SK-N-SH treated with all-trans-retinoic acid at 6 μM for 48 hours (cell line): ENCODE measurements at regions not wholly inside any gene's neighbourhood (a gene's known extent, or its start where the extent isn't known, plus 50 kb on each side); places are given as distances from the start of the nearest gene placed in this dataset.
"Not testable (repeated sequence)": the region's sequence is repeated elsewhere in the genome, so short reads cannot be mapped to it uniquely, and the experiment has no call there.

ENCODE experiments used
- ATAC-seq: fragments of 200-7000 bp; cut with Tn5 transposase; 3 replicates; pipeline ENCODE4 v1.9.1; 2020; ENCODE audit warnings: mild to moderate bottlenecking, moderate library complexity
- ARNTL ChIP-seq: fragments of 450-650 bp; formaldehyde crosslinking; IDR thresholded peaks from 2 replicates; pipeline ENCODE4 v1.5.0; 2020; ENCODE audit warnings: low read depth, mild to moderate bottlenecking, moderate library complexity, borderline replicate concordance
- BACH2 ChIP-seq: fragments of 250-450 bp; sonication (Bioruptor Pico); IDR thresholded peaks from 2 replicates; pipeline ENCODE4 v1.9.0; 2021; ENCODE audit warnings: mild to moderate bottlenecking, borderline replicate concordance
- CREB5 ChIP-seq: fragments of 250-450 bp; sonication (Bioruptor Pico); IDR thresholded peaks from 2 replicates; pipeline ENCODE4 v1.5.1; 2020; ENCODE audit warnings: low read depth, mild to moderate bottlenecking, moderate library complexity
- CSDC2 ChIP-seq: fragments of 250-450 bp; sonication (Bioruptor Pico); IDR thresholded peaks from 2 replicates; pipeline ENCODE4 v1.5.0; 2020; ENCODE audit warnings: mild to moderate bottlenecking, moderate library complexity
- CSRNP3 ChIP-seq: fragments of 250-450 bp; sonication (Bioruptor Pico); IDR thresholded peaks from 2 replicates; pipeline ENCODE4 v1.5.1; 2021; ENCODE audit warnings: mild to moderate bottlenecking, moderate library complexity
- ESRRG ChIP-seq: fragments of 250-450 bp; sonication (Bioruptor Pico); IDR thresholded peaks from 2 replicates; pipeline ENCODE4 v1.6.1; 2021; ENCODE audit warnings: mild to moderate bottlenecking
- GLIS3 ChIP-seq: fragments of 250-450 bp; sonication (Bioruptor Pico); IDR thresholded peaks from 2 replicates; pipeline ENCODE4 v1.5.0; 2020; ENCODE audit warnings: mild to moderate bottlenecking, moderate library complexity
- ISL1 ChIP-seq: fragments of 250-450 bp; sonication (Bioruptor Pico); IDR thresholded peaks from 2 replicates; pipeline ENCODE4 v2.1.2; 2022; ENCODE audit warnings: mild to moderate bottlenecking, moderate library complexity
- OSR1 ChIP-seq: fragments of 250-450 bp; sonication (Bioruptor Pico); IDR thresholded peaks from 2 replicates; pipeline ENCODE4 v1.8.0; 2022; ENCODE audit warnings: moderate library complexity, mild to moderate bottlenecking, inconsistent platforms
- PATZ1 ChIP-seq: fragments of 250-450 bp; sonication (Bioruptor Pico); IDR thresholded peaks from 2 replicates; pipeline ENCODE4 v1.8.0; 2020; ENCODE audit warnings: mild to moderate bottlenecking, moderate library complexity, borderline replicate concordance
- POU6F1 ChIP-seq: fragments of 250-450 bp; sonication (Bioruptor Pico); IDR thresholded peaks from 2 replicates; pipeline ENCODE4 v1.8.0; 2021; ENCODE audit warnings: low read depth, mild to moderate bottlenecking, moderate library complexity, borderline replicate concordance
- PPARA ChIP-seq: fragments of 250-450 bp; sonication (Bioruptor Pico); IDR thresholded peaks from 2 replicates; pipeline ENCODE4 v1.5.0; 2020; ENCODE audit warnings: mild to moderate bottlenecking, borderline replicate concordance
- RARB ChIP-seq: fragments of 250-450 bp; sonication (Bioruptor Pico); IDR thresholded peaks from 2 replicates; pipeline ENCODE4 v1.8.0; 2021; ENCODE audit warnings: mild to moderate bottlenecking, moderate library complexity
- SNAI2 ChIP-seq: fragments of 250-450 bp; sonication (Bioruptor Pico); IDR thresholded peaks from 2 replicates; pipeline ENCODE4 v1.5.0; 2020; ENCODE audit warnings: mild to moderate bottlenecking, moderate library complexity
- TCF4 ChIP-seq: fragments of 250-450 bp; sonication (Bioruptor Pico); IDR thresholded peaks from 2 replicates; pipeline ENCODE4 v1.8.0; 2021; ENCODE audit warnings: mild to moderate bottlenecking, moderate library complexity, borderline replicate concordance
- TOX ChIP-seq: fragments of 250-450 bp; sonication (Bioruptor Pico); IDR thresholded peaks from 2 replicates; pipeline ENCODE4 v1.8.0; 2021; ENCODE audit warnings: mild to moderate bottlenecking, moderate library complexity, borderline replicate concordance
- TSHZ2 ChIP-seq: fragments of 250-450 bp; sonication (Bioruptor Pico); IDR thresholded peaks from 2 replicates; pipeline ENCODE4 v1.5.0; 2020; ENCODE audit warnings: mild to moderate bottlenecking, moderate library complexity
- ZC3H10 ChIP-seq: fragments of 250-450 bp; sonication (Bioruptor Pico); IDR thresholded peaks from 2 replicates; pipeline ENCODE4 v1.5.1; 2021; ENCODE audit warnings: mild to moderate bottlenecking, moderate library complexity
- ZFP3 ChIP-seq: fragments of 250-450 bp; sonication (Bioruptor Pico); IDR thresholded peaks from 2 replicates; pipeline ENCODE4 v1.5.0; 2020; ENCODE audit warnings: mild to moderate bottlenecking, moderate library complexity
- ZFP30 ChIP-seq: fragments of 450-650 bp; formaldehyde crosslinking; IDR thresholded peaks from 2 replicates; pipeline ENCODE4 v1.5.0; 2022; ENCODE audit warnings: mild to moderate bottlenecking, moderate library complexity
- ZNF565 ChIP-seq: fragments of 450-650 bp; formaldehyde crosslinking; conservative IDR thresholded peaks from 2 replicates; pipeline ENCODE4 v1.5.0; 2020; ENCODE audit warnings: low read depth, mild to moderate bottlenecking, moderate library complexity
- ZNF70 ChIP-seq: fragments of 450-650 bp; formaldehyde crosslinking; IDR thresholded peaks from 2 replicates; pipeline ENCODE4 v1.5.0; 2020; ENCODE audit warnings: mild to moderate bottlenecking, moderate library complexity
- ZNF8 ChIP-seq: fragments of 450-650 bp; formaldehyde crosslinking; IDR thresholded peaks from 2 replicates; pipeline ENCODE4 v1.5.0; 2020; ENCODE audit warnings: mild to moderate bottlenecking, moderate library complexity

- not testable (repeated sequence) for ATAC-seq
Measured at GRCh38 chr13:44314160-44314559, 59.5 kb upstream of the SERP2 start.

- no peak for TF ChIP-seq ZC3H10 (CRISPR knock-in tag)
- no peak for TF ChIP-seq CREB5
- TF ChIP-seq ZNF70 (CRISPR knock-in tag) = no peak
- TF ChIP-seq ESRRG (CRISPR knock-in tag) = no peak
- no peak for TF ChIP-seq OSR1
- no peak for TF ChIP-seq ZNF565
- no peak for TF ChIP-seq ARNTL (CRISPR knock-in tag)
- no peak for TF ChIP-seq TSHZ2 (CRISPR knock-in tag)
- TF ChIP-seq CSRNP3 (CRISPR knock-in tag) = no peak
- TF ChIP-seq PATZ1 (CRISPR knock-in tag) = no peak
- no peak for ATAC-seq
Measured at GRCh38 chr13:44317752-44318151, 55.9 kb upstream of the SERP2 start.

GRCh38 chr13:44318161-44318560, 55.5 kb upstream of the SERP2 start:
- ATAC-seq = peak; percentile 50
- no peak for TF ChIP-seq BACH2 (CRISPR knock-in tag)
- TF ChIP-seq PATZ1 (CRISPR knock-in tag) = no peak
- TF ChIP-seq PPARA (CRISPR knock-in tag) = no peak
- no peak for TF ChIP-seq CREB5

- ATAC-seq = no peak
- no peak for TF ChIP-seq OSR1
- TF ChIP-seq GLIS3 = no peak
- no peak for TF ChIP-seq ZNF8
- TF ChIP-seq PATZ1 (CRISPR knock-in tag) = no peak
- TF ChIP-seq ZFP3 (CRISPR knock-in tag) = no peak
- no peak for TF ChIP-seq CSDC2 (CRISPR knock-in tag)
- no peak for TF ChIP-seq ZNF565
- no peak for TF ChIP-seq BACH2 (CRISPR knock-in tag)
- TF ChIP-seq ZFP30 = no peak
- no peak for TF ChIP-seq ZC3H10 (CRISPR knock-in tag)
- TF ChIP-seq ZNF70 (CRISPR knock-in tag) = no peak
- no peak for TF ChIP-seq POU6F1 (CRISPR knock-in tag)
- no peak for TF ChIP-seq RARB (CRISPR knock-in tag)
- no peak for TF ChIP-seq ISL1
- no peak for TF ChIP-seq TCF4 (CRISPR knock-in tag)
- TF ChIP-seq ESRRG (CRISPR knock-in tag) = no peak
- TF ChIP-seq SNAI2 (CRISPR knock-in tag) = no peak
- no peak for TF ChIP-seq TOX
Measured at GRCh38 chr13:44320611-44321010, 53.0 kb upstream of the SERP2 start.
